H1 (cell line): ENCODE measurements at regions not wholly inside any gene's neighbourhood (a gene's known extent, or its start where the extent isn't known, plus 50 kb on each side); places are given as distances from the start of the nearest gene placed in this dataset.
A peak's percentile ranks its signal among the peaks of the same experiment; 100 is the strongest.

Experiments used
- CTCF ChIA-PET: fragments of 300-600 bp; sonication (Branson Sonifier 250); formaldehyde crosslinking; loops from one replicate; lab custom pipeline; 2021; ENCODE audit not compliant: partially characterized antibody; lab: Charles Lee
- POLR2A ChIA-PET: fragments of 300-600 bp; sonication (Branson Sonifier 250); formaldehyde crosslinking; loops from one replicate; lab custom pipeline; 2021; ENCODE audit warnings: inconsistent platforms; ENCODE audit not compliant: partially characterized antibody; lab: Charles Lee
- DNase-seq, 2 experiments: peaks; one replicate each; pipeline versions ENCODE4 v3.0.0 to v3.0.0-alpha.2; 2010 to 2022; ENCODE audit warnings: low spot score in 2 of 2, low read depth in 1 of 2, mixed read lengths in 1 of 2
- FAIRE-seq: peaks from 2 replicates; lab custom pipeline; 2011; peaks lifted over from hg19 to GRCh38; lab: Jason Lieb, UNC
- H2AFZ ChIP-seq: 2 replicates; pipeline ENCODE4 v1.8.1; 2012; ENCODE audit warnings: low read length, inconsistent platforms
- H2AK5ac ChIP-seq: 2 replicates; pipeline ENCODE4 v1.6.1; 2013; ENCODE audit warnings: low read depth, low read length
- H2BK120ac ChIP-seq: replicated peaks from 2 replicates; pipeline ENCODE3; 2013; ENCODE audit warnings: low read depth, low read length, inconsistent platforms
- H2BK12ac ChIP-seq: 2 replicates; pipeline ENCODE4 v1.6.1; 2013; ENCODE audit warnings: low read depth, low read length
- H2BK15ac ChIP-seq: 2 replicates; pipeline ENCODE4 v1.6.1; 2013; ENCODE audit warnings: low read length
- H2BK20ac ChIP-seq: 2 replicates; pipeline ENCODE4 v1.6.1; 2013; ENCODE audit warnings: low read length
- H2BK5ac ChIP-seq: 2 replicates; pipeline ENCODE4 v1.6.1; 2013; ENCODE audit warnings: low read depth, low read length
- H3K14ac ChIP-seq: 2 replicates; pipeline ENCODE4 v1.6.1; 2013; ENCODE audit warnings: inconsistent platforms; ENCODE audit not compliant: insufficient read length
- H3K18ac ChIP-seq: 2 replicates; pipeline ENCODE4 v1.6.1; 2013; ENCODE audit warnings: low read length; ENCODE audit errors: extremely low read depth
- H3K23ac ChIP-seq: 2 replicates; pipeline ENCODE4 v1.6.1; 2013; ENCODE audit warnings: inconsistent platforms; ENCODE audit not compliant: insufficient read length
- H3K23me2 ChIP-seq: 2 replicates; pipeline ENCODE4 v1.6.1; 2013; ENCODE audit warnings: low read depth, low read length
- H3K27ac ChIP-seq: 2 replicates; pipeline ENCODE4 v1.6.1; 2011; ENCODE audit warnings: low read depth, low read length, inconsistent platforms
- H3K27me3 ChIP-seq, 4 experiments: replicated peaks in 1 of 4; 1 replicate in 1 of 4; 2 replicates in 3 of 4; pipeline versions ENCODE4 v1.6.1 to v1.8.1; 2011 to 2013; ENCODE audit warnings: low read length in 3 of 4, mild to moderate bottlenecking in 3 of 4, inconsistent platforms in 2 of 4, mixed read lengths in 2 of 4, moderate library complexity in 1 of 4; ENCODE audit not compliant: control insufficient read depth in 3 of 4, insufficient read depth in 3 of 4; ENCODE audit errors: extremely low read depth in 1 of 4
- H3K36me3 ChIP-seq, 4 experiments: 2 replicates each; pipeline versions ENCODE4 v1.6.1 to v1.8.1; 2011 to 2013; ENCODE audit warnings: mild to moderate bottlenecking in 4 of 4, low read length in 3 of 4, moderate library complexity in 2 of 4, control low read depth in 1 of 4, inconsistent platforms in 1 of 4; ENCODE audit not compliant: insufficient read depth in 4 of 4, control insufficient read depth in 2 of 4
- H3K4ac ChIP-seq: replicated peaks from 2 replicates; pipeline ENCODE3; 2013; ENCODE audit warnings: low read length, low read depth, mixed read lengths, inconsistent platforms; ENCODE audit not compliant: insufficient read length
- H3K4me1 ChIP-seq, 4 experiments: replicated peaks in 1 of 4; 1 replicate in 1 of 4; 2 replicates in 3 of 4; pipeline versions ENCODE4 v1.6.1 to v1.8.1; 2011 to 2013; ENCODE audit warnings: low read length in 3 of 4, inconsistent platforms in 2 of 4, mixed read lengths in 1 of 4; ENCODE audit not compliant: insufficient read depth in 4 of 4, control insufficient read depth in 3 of 4
- H3K4me2 ChIP-seq, 2 experiments: 2 replicates each; pipeline versions ENCODE4 v1.6.1 to v1.8.1; 2011 to 2013; ENCODE audit warnings: low read depth in 2 of 2, low read length in 2 of 2, control low read depth in 1 of 2, inconsistent platforms in 1 of 2, mild to moderate bottlenecking in 1 of 2; ENCODE audit not compliant: insufficient read depth in 1 of 2
- H3K4me3 ChIP-seq, 4 experiments: fragments of 200-600, 300-600 bp in 1 of 4; sonication (generic), shearing (Covaris generic), sonication (Bioruptor Twin) in 1 of 4; 2 replicates each; pipeline versions ENCODE4 v1.5.1 to v1.8.1; 2011 to 2016; ENCODE audit warnings: low read length in 4 of 4, low read depth in 3 of 4, control low read depth in 2 of 4, inconsistent platforms in 2 of 4, mild to moderate bottlenecking in 2 of 4, mixed read lengths in 1 of 4, moderate library complexity in 1 of 4; ENCODE audit not compliant: insufficient read depth in 2 of 4; ENCODE audit errors: extremely low read depth in 1 of 4
- H3K56ac ChIP-seq: replicated peaks from 2 replicates; pipeline ENCODE3; 2013; ENCODE audit warnings: low read depth, mild to moderate bottlenecking, mixed read lengths, low read length, inconsistent platforms; ENCODE audit not compliant: insufficient read length
- H3K79me1 ChIP-seq: 2 replicates; pipeline ENCODE4 v1.6.1; 2013; ENCODE audit warnings: low read depth, low read length, control low read depth
- H3K79me2 ChIP-seq, 2 experiments: 2 replicates each; pipeline versions ENCODE4 v1.6.1 to v1.8.1; 2012 to 2013; ENCODE audit warnings: low read length in 2 of 2, mild to moderate bottlenecking in 2 of 2, inconsistent platforms in 1 of 2; ENCODE audit not compliant: insufficient read depth in 2 of 2, control insufficient read depth in 1 of 2
- H3K9ac ChIP-seq, 4 experiments: replicated peaks in 1 of 4; 1 replicate in 1 of 4; 2 replicates in 3 of 4; pipeline versions ENCODE4 v1.6.1 to v1.8.1; 2011 to 2013; ENCODE audit warnings: low read depth in 3 of 4, low read length in 3 of 4, control low read depth in 2 of 4, mild to moderate bottlenecking in 2 of 4, moderate library complexity in 2 of 4, inconsistent platforms in 1 of 4; ENCODE audit errors: extremely low read depth in 1 of 4
- H3K9me3 ChIP-seq, 2 experiments: 2 replicates each; pipeline versions ENCODE4 v1.6.1 to v1.8.1; 2012 to 2013; ENCODE audit warnings: mild to moderate bottlenecking in 2 of 2, moderate library complexity in 2 of 2, control low read depth in 1 of 2, inconsistent platforms in 1 of 2, low read depth in 1 of 2, low read length in 1 of 2, mixed read lengths in 1 of 2; ENCODE audit not compliant: insufficient read depth in 2 of 2
- H4K20me1 ChIP-seq, 2 experiments: replicated peaks in 1 of 2; 2 replicates each; pipeline versions ENCODE3 to v1.8.1; 2011 to 2013; ENCODE audit warnings: inconsistent platforms in 2 of 2, low read length in 2 of 2, mild to moderate bottlenecking in 1 of 2; ENCODE audit not compliant: insufficient read depth in 2 of 2, control insufficient read depth in 1 of 2
- H4K5ac ChIP-seq: 2 replicates; pipeline ENCODE4 v1.6.1; 2013; ENCODE audit warnings: low read length, low read depth, mixed read lengths, inconsistent platforms; ENCODE audit not compliant: insufficient read length
- H4K8ac ChIP-seq: 2 replicates; pipeline ENCODE4 v1.8.0; 2013; ENCODE audit warnings: mild to moderate bottlenecking, moderate library complexity, low read length, inconsistent platforms; ENCODE audit not compliant: insufficient read depth; ENCODE audit errors: extremely low read depth
- H4K91ac ChIP-seq: replicated peaks from 2 replicates; pipeline ENCODE3; 2013; ENCODE audit warnings: low read length, mixed read lengths, inconsistent platforms; ENCODE audit not compliant: insufficient read length
- ASH2L ChIP-seq: fragments of 200-600, 300-600 bp; sonication (generic); IDR thresholded peaks from one replicate; pipeline ENCODE4 v1.7.1; 2017; ENCODE audit warnings: low read length
- BACH1 ChIP-seq: IDR thresholded peaks from 2 replicates; pipeline ENCODE4 v1.6.1; 2012; ENCODE audit warnings: low read length, improper control_type of control experiment
- BCL11A ChIP-seq, 2 experiments: IDR thresholded peaks; one replicate each; pipeline ENCODE4 v1.6.1; 2011; ENCODE audit warnings: low read depth in 2 of 2, low read length in 2 of 2, mild to moderate bottlenecking in 2 of 2
- CHD2 ChIP-seq: IDR thresholded peaks from 2 replicates; pipeline ENCODE4 v1.6.1; 2012; ENCODE audit warnings: low read length, improper control_type of control experiment
- EP300 ChIP-seq, 2 experiments: IDR thresholded peaks; 1 replicate in 1 of 2; 2 replicates in 1 of 2; pipeline ENCODE4 v1.6.1; 2011 to 2012; ENCODE audit warnings: low read depth in 2 of 2, low read length in 2 of 2, mild to moderate bottlenecking in 2 of 2, borderline replicate concordance in 1 of 2, inconsistent platforms in 1 of 2, moderate library complexity in 1 of 2
- NRF1 ChIP-seq: IDR thresholded peaks from 2 replicates; pipeline ENCODE4 v1.6.1; 2011; ENCODE audit warnings: mild to moderate bottlenecking, low read depth, low read length, improper control_type of control experiment
- POLR2AphosphoS5 ChIP-seq: IDR thresholded peaks from 2 replicates; pipeline ENCODE4 v1.6.1; 2011; ENCODE audit warnings: low read depth, low read length
- POU5F1 ChIP-seq: IDR thresholded peaks from 2 replicates; pipeline ENCODE4 v1.6.1; 2011; ENCODE audit warnings: low read depth, mild to moderate bottlenecking, low read length, moderate library complexity
- RBBP5 ChIP-seq: IDR thresholded peaks from 2 replicates; pipeline ENCODE4 v1.7.1; 2012; ENCODE audit warnings: low read depth, mild to moderate bottlenecking, inconsistent platforms, low read length, moderate library complexity, borderline replicate concordance
- SIN3A ChIP-seq, 2 experiments: IDR thresholded peaks in 1 of 2; conservative IDR thresholded peaks in 1 of 2; 2 replicates each; pipeline ENCODE4 v1.6.1; 2011 to 2012; ENCODE audit warnings: low read length in 2 of 2, improper control_type of control experiment in 1 of 2, low read depth in 1 of 2, mild to moderate bottlenecking in 1 of 2
- TCF12 ChIP-seq: IDR thresholded peaks from 2 replicates; pipeline ENCODE4 v1.6.1; 2011; ENCODE audit warnings: low read depth, mild to moderate bottlenecking, low read length
- TEAD4 ChIP-seq: IDR thresholded peaks from 2 replicates; pipeline ENCODE4 v1.6.1; 2012; ENCODE audit warnings: low read depth, low read length, inconsistent platforms, mixed read lengths
- USF2 ChIP-seq: IDR thresholded peaks from 2 replicates; pipeline ENCODE4 v1.6.1; 2011; ENCODE audit warnings: low read length, improper control_type of control experiment
- YY1 ChIP-seq: IDR thresholded peaks from 2 replicates; pipeline ENCODE4 v1.6.1; 2011; ENCODE audit warnings: low read depth, mild to moderate bottlenecking, low read length

GRCh38 chr9:94169968-94170367 is 85.7 kb downstream of the PTPDC1 start:
- Histone ChIP-seq H3K4me3 (0 out of 8 replicates have a peak overlapping the region, but pooled peaks of 1 of the 4 experiments have one; percentile 85), H3K36me3 (peaks cover 0 to 13% (median 7%) of the 10 kb centered on the region in 4 experiments; a peak in 5 of 8 replicates), H3K4me2 (no peak overlapping the region; a peak in 1 of 4 replicates), H3K56ac (no peak overlapping the region), H3K18ac (no peak overlapping the region), H2BK15ac (no peak overlapping the region), H3K79me2 (peaks cover 58 to 82% of the 10 kb centered on the region in 2 experiments), H2BK12ac (no peak overlapping the region)
- TF ChIP-seq CHD2 (no peak), YY1 (no peak), NRF1 (no peak), SIN3A (conservative IDR thresholded peaks at IDR 0.05 in 1 of 2, IDR thresholded peaks at IDR 0.05 in 1 of 2; ENCODE audit: low read depth in 1 of 2, low read length in 2 of 2) (no peak), TCF12 (no peak), BCL11A (IDR thresholded peaks at IDR 0.05; ENCODE audit: low read depth in 2 of 2, low read length in 2 of 2) (no peak), POU5F1 (no peak), BACH1 (no peak), EP300 (IDR thresholded peaks at IDR 0.05; ENCODE audit: borderline replicate concordance in 1 of 2, low read depth in 2 of 2, low read length in 2 of 2) (no peak), POLR2AphosphoS5 (no peak), ASH2L (no peak), USF2 (no peak), TEAD4 (no peak), RBBP5 (no peak)
- TF ChIP-seq, all 59 proteins: peak for 0
- Histone ChIP-seq H4K5ac (no peak overlapping the region), H2BK5ac (no peak overlapping the region), H3K9ac (no peak overlapping the region), H4K8ac (no peak overlapping the region), H3K27me3 (no peaks in the 10 kb centered on the region), H3K23me2 (no peaks in the 10 kb centered on the region), H2AFZ (no peak overlapping the region), H4K20me1 (peaks cover 30 to 47% of the 10 kb centered on the region in 2 experiments), H3K23ac (no peak overlapping the region), H2BK120ac (no peak overlapping the region), H3K4ac (no peak overlapping the region), H2AK5ac (no peak overlapping the region), H3K4me1 (peaks cover 0 to 12% (median under 1%) of the 10 kb centered on the region in 4 experiments; a peak in 2 of 7 replicates), H3K9me3 (no peaks in the 10 kb centered on the region), H4K91ac (no peak overlapping the region), H3K79me1 (no peaks in the 10 kb centered on the region), H3K27ac (no peak overlapping the region), H3K14ac (no peak overlapping the region), H2BK20ac (no peak overlapping the region)
- DNase-seq (no peak), FAIRE-seq (no peak)
- CTCF ChIA-PET: interaction anchor here (1.5 to 1.6 kb wide), 2 partner anchors 9 to 43 kb away, joined by 4 to 8 read pairs; no protein-coding TSS in a partner anchor
- POLR2A ChIA-PET: interaction anchor here (1.2 to 5.6 kb wide), 4 partner anchors 9 to 103 kb away, joined by 3 to 45 read pairs (median 5); no protein-coding TSS in a partner anchor
